Stimulated activated naive B cell treated with anti-CD40 and anti-IgM and Interleukin-4, amounts not matched to agents 10 μg/mL and 1 μg/mL and 100 μg/mL, for 72 hours (primary cell): ENCODE measurements at regions not wholly inside any gene's neighbourhood (a gene's known extent, or its start where the extent isn't known, plus 50 kb on each side); places are given as distances from the start of the nearest gene placed in this dataset.

ENCODE experiments used
- ATAC-seq, 2 donors: fragments of 150-1000 bp; cut with Tn5 transposase; replicated peaks; 2 replicates each; pipeline ENCODE4 v1.10.0; 2021; ENCODE audit warnings: moderate library complexity in 1 of 2
- DNase-seq: peaks from one replicate; pipeline ENCODE4 v3.0.0; 2021
- H3K27ac Mint-ChIP-seq: one replicate; pipeline ENCODE4 v1.8.0; 2022; ENCODE audit warnings: mild to moderate bottlenecking, mixed read lengths
- H3K27me3 Mint-ChIP-seq, 2 donors: one replicate each; pipeline ENCODE4 v1.8.0; 2022; ENCODE audit warnings: mixed read lengths in 2 of 2
- H3K36me3 Mint-ChIP-seq, 2 donors: one replicate each; pipeline ENCODE4 v1.8.0; 2022; ENCODE audit warnings: mixed read lengths in 2 of 2, mild to moderate bottlenecking in 1 of 2
- H3K4me1 Mint-ChIP-seq, 2 donors: one replicate each; pipeline ENCODE4 v1.8.0; 2022; ENCODE audit warnings: mixed read lengths in 2 of 2, mild to moderate bottlenecking in 1 of 2
- H3K4me3 Mint-ChIP-seq, 2 donors: one replicate each; pipeline ENCODE4 v1.8.0; 2022; ENCODE audit warnings: mild to moderate bottlenecking in 2 of 2, mixed read lengths in 2 of 2, moderate library complexity in 1 of 2
- H3K9me3 Mint-ChIP-seq, 2 donors: one replicate each; pipeline ENCODE4 v1.8.0; 2022; ENCODE audit warnings: mixed read lengths in 2 of 2, mild to moderate bottlenecking in 1 of 2

DNA sequence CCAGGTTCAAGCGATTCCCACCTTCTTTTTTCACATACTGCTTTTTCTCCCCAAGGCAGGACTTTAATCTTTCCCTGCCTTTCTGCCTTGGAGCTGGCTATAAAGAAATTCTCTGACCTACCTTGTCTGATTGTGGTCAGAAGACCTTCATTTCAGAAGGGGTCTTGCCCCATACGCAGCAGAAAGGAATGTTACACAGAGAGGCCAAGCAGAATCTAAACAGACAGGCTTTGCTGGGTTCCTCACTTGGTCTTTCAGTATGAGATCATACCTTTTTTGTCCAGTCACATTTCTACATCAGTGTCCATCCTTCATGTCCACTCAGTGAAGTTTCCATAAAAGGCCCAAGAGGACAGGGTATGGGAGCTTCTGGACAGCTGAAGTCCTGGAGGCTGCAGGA, 108.3 kb upstream of the RBPJ start:
- H3K27ac Mint-ChIP-seq: no peak overlapping the region
- no peaks in the 10 kb centered on the region for H3K9me3 Mint-ChIP-seq
- no peaks in the 10 kb centered on the region for H3K36me3 Mint-ChIP-seq
- peaks cover 30 to 37% of the 10 kb centered on the region in 2 donors for H3K27me3 Mint-ChIP-seq
- no peak overlapping the region for H3K4me3 Mint-ChIP-seq
- ATAC-seq: no peak
- no peak for DNase-seq
- H3K4me1 Mint-ChIP-seq: peaks cover 0 to 5% of the 10 kb centered on the region in 2 donors

DNA sequence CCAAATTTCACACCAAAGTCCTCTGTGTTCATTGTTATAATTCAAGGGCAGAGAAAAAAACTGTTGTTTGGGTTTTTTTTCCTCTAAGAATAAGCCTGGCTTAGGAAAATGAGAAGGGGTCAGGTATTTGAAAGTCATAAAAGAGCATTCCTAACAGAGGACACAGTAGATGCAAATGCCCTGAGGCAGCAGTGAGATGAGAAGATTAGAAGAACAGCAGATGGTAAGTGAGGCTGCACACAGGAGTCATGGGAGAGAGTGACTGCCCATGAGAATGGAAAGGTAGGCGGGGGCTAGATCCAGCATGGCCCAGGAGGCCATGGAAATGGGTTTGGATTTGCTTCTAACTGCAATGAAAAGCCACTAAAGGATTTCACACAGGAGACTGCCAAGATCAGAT, 107.5 kb upstream of the RBPJ start:
- Mint-ChIP-seq H3K4me3 (no peak overlapping the region), H3K9me3 (no peaks in the 10 kb centered on the region), H3K27ac (no peak overlapping the region), H3K36me3 (no peaks in the 10 kb centered on the region), H3K27me3 (peaks cover 30 to 35% of the 10 kb centered on the region in 2 donors), H3K4me1 (peaks cover 6 to 9% of the 10 kb centered on the region in 2 donors)
- DNase-seq (no peak), ATAC-seq (no peak)

DNA sequence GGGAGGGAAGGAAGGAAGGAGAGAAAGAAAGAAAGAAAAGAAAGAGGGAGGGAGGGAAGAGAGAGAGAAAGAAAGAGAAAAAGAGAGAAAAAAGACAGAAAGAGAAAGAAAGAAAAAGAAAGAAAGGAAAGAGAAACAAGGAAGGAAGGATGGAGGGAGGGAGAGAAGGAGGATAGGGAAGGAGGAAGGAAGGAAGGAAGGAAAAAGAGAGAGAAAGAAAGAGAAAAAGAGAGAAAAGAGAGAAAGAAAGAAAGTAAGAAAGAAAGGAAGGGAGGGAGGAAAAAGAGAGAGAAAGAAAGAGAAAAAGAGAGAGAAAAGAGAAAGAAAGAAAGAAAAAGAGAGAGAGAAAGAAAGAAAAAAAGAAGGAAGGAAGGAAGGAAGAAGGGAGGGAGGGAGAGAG, 105.8 kb upstream of the RBPJ start:
- H3K4me1 Mint-ChIP-seq: peaks cover 16 to 18% of the 10 kb centered on the region in 2 donors
- H3K9me3 Mint-ChIP-seq: no peaks in the 10 kb centered on the region
- no peak overlapping the region for H3K27ac Mint-ChIP-seq

DNA sequence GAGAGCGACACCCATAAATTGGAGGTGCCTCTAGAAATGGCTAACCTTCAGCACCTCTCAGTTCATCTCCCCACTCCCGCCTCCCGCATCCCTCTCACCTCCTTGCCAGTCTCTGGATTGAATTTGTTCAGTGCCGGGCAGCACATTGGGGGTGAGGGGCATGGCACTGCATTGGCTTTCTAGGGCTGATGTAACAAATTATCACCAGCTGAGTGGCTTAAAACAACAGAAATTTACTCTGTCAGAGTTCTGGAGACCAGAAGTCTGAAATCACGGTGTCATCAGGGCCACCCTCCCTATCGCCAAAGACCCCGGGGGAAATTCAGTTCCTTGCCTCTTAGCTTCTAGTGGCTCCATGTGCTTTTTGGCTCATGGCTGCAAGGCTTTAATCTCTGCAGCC, 105.1 kb upstream of the RBPJ start:
- no peaks in the 10 kb centered on the region for H3K36me3 Mint-ChIP-seq

More for the DNA sequence above, 105.8 kb upstream of the RBPJ start:
- ATAC-seq: no peak
- DNase-seq: no peak
- H3K36me3 Mint-ChIP-seq: no peaks in the 10 kb centered on the region
- H3K27me3 Mint-ChIP-seq: peaks cover 25 to 29% of the 10 kb centered on the region in 2 donors
- no peak overlapping the region for H3K4me3 Mint-ChIP-seq

GRCh38 chr4:26217481-26217880, 103.3 kb upstream of the RBPJ start:
- no peak for DNase-seq
- H3K4me3 Mint-ChIP-seq: no peak overlapping the region
- peaks cover 16 to 18% of the 10 kb centered on the region in 2 donors for H3K4me1 Mint-ChIP-seq
- H3K36me3 Mint-ChIP-seq: no peaks in the 10 kb centered on the region
- H3K27me3 Mint-ChIP-seq: peaks cover 16 to 24% of the 10 kb centered on the region in 2 donors
- H3K9me3 Mint-ChIP-seq: peaks cover 0 to 1% of the 10 kb centered on the region in 2 donors
- H3K27ac Mint-ChIP-seq: no peak overlapping the region
- ATAC-seq: no peak

More for the DNA sequence above, 105.1 kb upstream of the RBPJ start:
- peaks cover 16 to 18% of the 10 kb centered on the region in 2 donors for H3K4me1 Mint-ChIP-seq
- ATAC-seq (no peak), DNase-seq (no peak)
- H3K27ac Mint-ChIP-seq: no peak overlapping the region
- H3K27me3 Mint-ChIP-seq: peaks cover 20 to 22% of the 10 kb centered on the region in 2 donors
- H3K4me3 Mint-ChIP-seq: no peak overlapping the region
- no peaks in the 10 kb centered on the region for H3K9me3 Mint-ChIP-seq

- Mint-ChIP-seq H3K27ac (peak overlapping the region; percentile 68), H3K27me3 (peaks cover 15 to 22% of the 10 kb centered on the region in 2 donors), H3K4me3 (no peak overlapping the region), H3K9me3 (peaks cover 0 to 1% of the 10 kb centered on the region in 2 donors), H3K4me1 (peaks cover 16 to 18% of the 10 kb centered on the region in 2 donors), H3K36me3 (no peaks in the 10 kb centered on the region)
- peak; percentile 77 to 88 for ATAC-seq
- DNase-seq: peak; percentile 21
These were observed 102.7 kb upstream of the RBPJ start for GRCh38 chr4:26217961-26218676.

DNA sequence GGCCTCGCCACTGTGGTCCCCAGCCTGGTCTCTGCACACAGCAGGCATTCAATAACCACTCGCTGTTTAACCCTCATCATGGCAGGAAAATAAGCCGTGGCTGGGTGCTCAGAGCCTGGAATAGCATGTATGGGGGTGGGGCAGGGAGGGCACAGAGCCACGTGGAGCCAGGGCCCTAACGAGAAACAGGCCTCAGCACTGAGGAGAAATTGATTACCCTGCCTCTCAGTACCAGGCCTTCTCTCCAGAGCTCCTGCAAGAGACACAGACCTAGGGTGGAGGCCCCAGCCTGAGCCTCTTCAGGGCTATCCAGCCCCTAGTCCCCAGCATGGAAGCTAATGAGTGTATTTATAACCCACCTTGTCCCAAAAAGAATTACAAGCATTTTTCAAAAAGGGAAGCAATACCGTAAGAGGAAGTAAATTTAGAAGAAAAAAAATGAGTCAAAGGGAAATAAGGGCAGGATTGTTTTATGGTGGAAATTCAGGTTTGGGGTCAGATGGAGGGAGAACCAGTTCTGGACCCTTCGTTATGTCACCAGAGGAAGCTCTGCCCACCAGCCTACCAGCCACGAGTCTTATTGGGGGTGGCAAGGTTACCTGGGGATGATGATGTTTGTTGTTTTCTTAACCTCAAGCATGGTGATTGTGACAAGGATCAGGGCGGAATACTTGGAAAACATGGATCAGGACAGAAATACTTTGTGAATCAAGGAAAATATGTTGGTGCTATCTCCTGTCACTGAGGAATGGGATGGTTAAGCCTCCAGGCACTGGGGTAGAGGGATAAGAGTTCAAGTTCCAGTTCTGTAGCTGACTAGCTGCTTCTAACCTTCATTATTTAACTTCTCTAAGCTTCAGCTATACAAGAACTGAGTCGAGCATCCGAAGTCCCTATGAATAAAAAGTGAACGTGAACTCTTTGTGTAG, 101.9 kb upstream of the RBPJ start:
- peak overlapping the region; percentile 75 for H3K27ac Mint-ChIP-seq
- no peak for DNase-seq
- H3K4me1 Mint-ChIP-seq: peaks cover 16 to 17% of the 10 kb centered on the region in 2 donors
- peaks cover 7 to 14% of the 10 kb centered on the region in 2 donors for H3K27me3 Mint-ChIP-seq
- peak overlapping the region in 1 of 2 donors; percentile 33 for H3K4me3 Mint-ChIP-seq
- H3K36me3 Mint-ChIP-seq: no peaks in the 10 kb centered on the region
- peaks cover 0 to 1% of the 10 kb centered on the region in 2 donors for H3K9me3 Mint-ChIP-seq
- ATAC-seq: peak; percentile 28 to 44

GRCh38 chr4:26220696-26221095, 100.1 kb upstream of the RBPJ start:
- no peak for DNase-seq
- peaks cover 4 to 11% of the 10 kb centered on the region in 2 donors for H3K27me3 Mint-ChIP-seq
- no peaks in the 10 kb centered on the region for H3K36me3 Mint-ChIP-seq
- peaks cover 0 to 1% of the 10 kb centered on the region in 2 donors for H3K9me3 Mint-ChIP-seq
- H3K4me1 Mint-ChIP-seq: peaks cover 16% of the 10 kb centered on the region in 2 donors
- no peak for ATAC-seq
- no peak overlapping the region for H3K4me3 Mint-ChIP-seq
- no peak overlapping the region for H3K27ac Mint-ChIP-seq

DNA sequence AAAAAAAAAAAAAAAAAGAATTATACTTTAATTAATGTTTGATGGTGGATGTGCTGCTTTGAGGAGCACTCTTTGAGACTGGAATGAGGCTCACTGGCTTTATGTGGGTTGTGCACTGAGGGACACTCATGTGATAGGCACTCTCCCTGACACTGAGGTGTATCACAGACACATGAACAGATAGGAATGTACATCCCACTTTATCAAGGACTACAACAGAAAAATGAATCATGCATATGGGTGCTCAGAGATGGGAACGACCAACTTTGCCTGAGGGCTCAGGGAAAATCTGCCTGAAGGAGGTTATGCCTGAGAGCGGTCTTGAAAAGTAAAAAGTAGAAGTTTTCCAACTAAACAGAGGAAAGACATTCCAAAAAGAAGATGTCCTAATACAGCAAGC, 97.7 kb upstream of the RBPJ start:
- Mint-ChIP-seq H3K27ac (no peak overlapping the region), H3K4me3 (no peak overlapping the region), H3K36me3 (no peaks in the 10 kb centered on the region), H3K27me3 (peaks cover 4 to 5% of the 10 kb centered on the region in 2 donors), H3K9me3 (peaks cover 0 to 1% of the 10 kb centered on the region in 2 donors), H3K4me1 (peaks cover 11 to 12% of the 10 kb centered on the region in 2 donors)
- ATAC-seq: no peak
- no peak for DNase-seq

DNA sequence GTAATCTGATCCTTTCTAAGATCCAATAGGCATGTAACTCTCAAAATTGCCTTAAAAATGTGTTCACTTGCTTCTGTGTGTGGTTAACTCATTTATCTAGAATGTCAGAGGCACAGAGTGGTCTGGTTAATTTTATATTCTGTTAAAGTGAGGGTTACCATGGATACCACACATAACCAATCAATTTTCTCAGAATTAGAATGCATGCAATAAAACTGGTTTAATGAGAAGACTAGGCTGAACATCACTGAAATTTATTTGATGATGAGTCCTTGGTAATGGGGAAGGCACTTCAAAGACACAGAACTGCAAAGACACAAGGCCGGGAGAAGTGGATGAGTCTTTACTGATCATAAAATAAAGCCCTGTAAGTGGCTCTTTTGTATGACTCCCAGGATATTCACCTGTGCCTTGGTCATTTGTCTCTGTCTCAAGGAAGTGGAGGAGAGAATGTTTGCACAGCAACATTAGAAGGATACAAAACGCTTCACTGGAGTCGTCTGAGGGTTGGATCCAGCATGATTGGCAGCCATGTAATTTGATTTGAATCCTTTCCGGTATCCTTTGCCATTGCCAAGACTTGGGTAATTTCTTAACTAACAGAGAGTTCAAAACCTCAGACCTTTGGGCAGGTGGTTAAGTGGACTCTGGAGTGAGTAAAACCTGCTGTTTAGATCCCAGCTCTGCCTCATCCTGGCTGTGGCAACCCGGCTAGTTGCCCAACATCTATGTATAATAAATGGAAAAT, 94.0 kb upstream of the RBPJ start:
- Mint-ChIP-seq H3K36me3 (no peaks in the 10 kb centered on the region), H3K27me3 (peaks cover 4 to 17% of the 10 kb centered on the region in 2 donors), H3K4me1 (no peaks in the 10 kb centered on the region), H3K9me3 (no peaks in the 10 kb centered on the region), H3K27ac (no peak overlapping the region), H3K4me3 (no peak overlapping the region)
- ATAC-seq: no peak
- no peak for DNase-seq

DNA sequence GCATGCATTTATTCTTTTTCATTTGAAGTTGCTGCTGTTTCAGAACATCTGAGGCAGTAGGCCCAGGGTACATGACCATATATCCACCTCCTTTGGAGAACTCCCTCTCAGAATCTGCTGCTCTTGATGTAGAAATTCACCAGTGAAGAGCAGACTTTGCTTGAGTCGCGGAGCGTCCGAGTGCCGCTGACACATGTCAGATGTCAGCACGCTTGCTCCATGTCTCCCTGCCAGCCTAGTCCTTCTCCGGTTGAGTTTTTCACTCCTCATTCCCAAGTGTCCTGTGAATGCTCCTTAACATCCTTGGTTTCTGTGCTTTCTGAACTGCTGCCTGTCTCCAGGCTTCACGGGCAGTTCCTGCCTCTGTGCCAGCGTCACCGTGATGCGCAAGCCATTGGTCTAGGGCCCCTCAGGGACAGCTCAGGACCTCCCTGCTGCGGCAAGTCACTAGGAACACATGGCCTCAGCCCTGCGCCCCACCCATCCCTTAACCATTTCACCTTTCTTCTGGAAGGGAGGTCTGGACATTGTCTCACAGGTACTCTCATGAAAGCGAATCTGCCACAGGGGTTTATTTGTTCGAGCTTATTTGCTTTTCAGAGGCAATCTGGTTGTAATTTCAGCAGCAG, 93.1 kb upstream of the RBPJ start:
- ATAC-seq (no peak), DNase-seq (no peak)
- H3K27me3 Mint-ChIP-seq: peaks cover 7 to 17% of the 10 kb centered on the region in 2 donors
- H3K36me3 Mint-ChIP-seq: no peaks in the 10 kb centered on the region
- no peaks in the 10 kb centered on the region for H3K9me3 Mint-ChIP-seq
- H3K4me3 Mint-ChIP-seq: no peak overlapping the region
- H3K4me1 Mint-ChIP-seq: no peaks in the 10 kb centered on the region
- H3K27ac Mint-ChIP-seq: no peak overlapping the region

DNA sequence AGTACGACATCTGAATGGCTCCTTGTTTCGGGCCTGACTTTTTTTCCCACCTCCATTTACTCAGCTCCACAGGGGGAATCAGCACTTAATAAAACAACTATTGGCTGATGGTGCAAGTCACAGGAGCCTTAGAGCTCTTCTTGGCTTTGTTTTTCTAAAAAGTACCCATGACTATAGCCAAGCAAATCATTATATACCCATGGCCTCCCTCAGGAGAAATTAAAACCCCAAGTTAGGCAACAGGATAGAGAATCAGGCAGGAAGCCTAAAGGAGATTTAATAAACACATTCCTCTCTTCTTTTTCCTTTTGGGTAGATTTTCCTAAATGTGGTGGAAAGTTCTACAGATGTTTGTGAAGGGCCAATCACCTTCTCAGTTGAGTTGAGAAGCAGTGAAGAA, 91.9 kb upstream of the RBPJ start:
- Mint-ChIP-seq H3K4me3 (no peak overlapping the region), H3K27me3 (peaks cover 12 to 17% of the 10 kb centered on the region in 2 donors), H3K4me1 (no peaks in the 10 kb centered on the region), H3K36me3 (no peaks in the 10 kb centered on the region), H3K9me3 (no peaks in the 10 kb centered on the region), H3K27ac (no peak overlapping the region)
- DNase-seq (no peak), ATAC-seq (no peak)

DNA sequence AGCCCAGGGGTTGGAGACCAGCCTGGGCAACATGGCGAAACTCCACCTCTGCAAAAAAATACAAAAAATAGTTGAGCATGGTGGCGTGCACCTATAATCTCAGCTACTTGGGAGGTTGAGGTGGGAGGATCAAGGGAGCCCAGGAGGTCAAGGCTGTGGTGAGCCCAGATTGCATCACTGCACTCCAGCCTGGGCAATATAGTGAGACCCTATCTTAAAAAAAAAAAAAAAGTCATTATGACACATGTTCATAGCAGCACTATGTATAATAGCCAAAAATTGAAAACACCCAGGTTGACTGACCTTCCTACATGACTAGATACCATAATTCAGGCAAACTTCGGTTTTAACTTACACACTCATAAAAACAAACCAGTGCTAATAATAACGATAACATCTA, 90.8 kb upstream of the RBPJ start:
- Mint-ChIP-seq H3K27me3 (peaks cover 12 to 22% of the 10 kb centered on the region in 2 donors), H3K27ac (no peak overlapping the region), H3K36me3 (no peaks in the 10 kb centered on the region), H3K4me1 (no peaks in the 10 kb centered on the region), H3K4me3 (no peak overlapping the region), H3K9me3 (no peaks in the 10 kb centered on the region)
- ATAC-seq (no peak), DNase-seq (no peak)

DNA sequence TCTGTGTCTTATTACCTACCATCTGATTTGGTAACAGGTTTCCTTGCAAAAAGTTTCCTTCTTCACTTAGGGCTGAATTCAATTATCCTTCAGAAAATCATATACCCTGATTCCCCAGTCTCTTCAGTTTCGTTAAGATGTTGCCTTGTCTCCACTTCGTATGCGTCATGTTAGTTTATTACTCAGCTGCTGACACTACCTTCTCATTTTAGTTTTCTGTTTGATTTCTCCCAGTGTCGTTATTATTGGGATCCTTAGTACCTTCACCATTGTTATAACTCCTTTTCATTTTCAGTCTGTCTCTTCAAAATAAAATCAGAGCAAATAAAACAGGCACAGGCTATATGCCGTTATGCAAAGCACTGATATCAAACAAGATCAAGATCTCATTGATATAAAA, 87.5 kb upstream of the RBPJ start:
- no peak overlapping the region for H3K27ac Mint-ChIP-seq
- peaks cover 0 to 4% of the 10 kb centered on the region in 2 donors for H3K9me3 Mint-ChIP-seq
- no peak overlapping the region for H3K4me3 Mint-ChIP-seq
- peaks cover 21 to 30% of the 10 kb centered on the region in 2 donors for H3K27me3 Mint-ChIP-seq
- no peaks in the 10 kb centered on the region for H3K36me3 Mint-ChIP-seq
- no peak for DNase-seq
- no peaks in the 10 kb centered on the region for H3K4me1 Mint-ChIP-seq
- no peak for ATAC-seq
